Endothelial cell of umbilical vein (primary cell): ENCODE measurements at regions not wholly inside any gene's neighbourhood (a gene's known extent, or its start where the extent isn't known, plus 50 kb on each side); places are given as distances from the start of the nearest gene placed in this dataset.

Experiments
- BruUV-seq: library from RNA; stranded (reverse); fragments of 400-500 nt; replicated peaks from 2 replicates; lab custom pipeline; 2021; lab: Mats Ljungman, UMichigan
- CTCF ChIA-PET: fragments of 300-600, 350-600 bp; sonication (Branson Sonifier 250); formaldehyde crosslinking; loops from one replicate; lab custom pipeline; 2021; ENCODE audit warnings: antibody characterized with exemption, inconsistent platforms; lab: Charles Lee
- POLR2A ChIA-PET: fragments of 300-600, 350-600 bp; sonication (Branson Sonifier 250); formaldehyde crosslinking; loops from one replicate; lab custom pipeline; 2021; ENCODE audit warnings: antibody characterized with exemption, inconsistent platforms; lab: Charles Lee
- DNase-seq: peaks from one replicate; pipeline ENCODE4 v3.0.0-alpha.2; 2011; ENCODE audit warnings: low read depth, low spot score
- FAIRE-seq: peaks from 2 replicates; lab custom pipeline; 2011; peaks lifted over from hg19 to GRCh38; lab: Jason Lieb, UNC
- H2AFZ ChIP-seq: 2 replicates; pipeline ENCODE4 v1.6.0; 2012; ENCODE audit warnings: low read depth, low read length, control low read depth, inconsistent platforms
- H3K27ac ChIP-seq: 2 replicates; pipeline ENCODE4 v1.5.1; 2011; ENCODE audit warnings: low read depth, mild to moderate bottlenecking, control low read depth, low read length, moderate library complexity; ENCODE audit not compliant: insufficient read depth
- H3K27me3 ChIP-seq, 2 experiments: 2 replicates each; pipeline versions ENCODE4 v1.6.0 to v1.6.1; 2011; ENCODE audit warnings: low read length in 2 of 2, mixed read lengths in 1 of 2; ENCODE audit not compliant: control insufficient read depth in 2 of 2, insufficient read depth in 2 of 2
- H3K36me3 ChIP-seq, 2 experiments: 2 replicates in 1 of 2; 3 replicates in 1 of 2; pipeline ENCODE4 v1.5.1; 2011; ENCODE audit warnings: low read length in 2 of 2, mild to moderate bottlenecking in 1 of 2, moderate library complexity in 1 of 2; ENCODE audit not compliant: control insufficient read depth in 2 of 2, insufficient read depth in 2 of 2; ENCODE audit errors: extremely low read depth in 1 of 2
- H3K4me1 ChIP-seq: 3 replicates; pipeline ENCODE4 v1.5.1; 2011; ENCODE audit warnings: mild to moderate bottlenecking, low read length; ENCODE audit not compliant: control insufficient read depth, insufficient read depth; ENCODE audit errors: extremely low read depth
- H3K4me2 ChIP-seq: 2 replicates; pipeline ENCODE4 v1.6.1; 2011; ENCODE audit warnings: low read length, control low read depth, mixed read lengths; ENCODE audit not compliant: insufficient read depth
- H3K4me3 ChIP-seq, 3 experiments: fragments of 200-600 bp in 1 of 3; sonication (generic), shearing (Covaris generic) in 1 of 3; replicated peaks in 1 of 3; 2 replicates each; pipeline ENCODE4 v1.5.1; 2011 to 2016; ENCODE audit warnings: control low read depth in 3 of 3, low read length in 3 of 3, mild to moderate bottlenecking in 2 of 3, inconsistent platforms in 1 of 3, low read depth in 1 of 3, moderate library complexity in 1 of 3; ENCODE audit not compliant: insufficient read depth in 1 of 3
- H3K79me2 ChIP-seq: 2 replicates; pipeline ENCODE4 v1.6.0; 2012; ENCODE audit warnings: low read length, inconsistent platforms; ENCODE audit not compliant: control insufficient read depth, insufficient read depth
- H3K9ac ChIP-seq: replicated peaks from 2 replicates; pipeline ENCODE3; 2011; ENCODE audit warnings: low read length, control low read depth; ENCODE audit not compliant: insufficient read depth; ENCODE audit errors: extremely low read depth
- H3K9me1 ChIP-seq: replicated peaks from 3 replicates; pipeline ENCODE4 v1.6.0; 2011; ENCODE audit warnings: mild to moderate bottlenecking, low read length; ENCODE audit not compliant: control insufficient read depth, insufficient read depth; ENCODE audit errors: extremely low read depth
- H3K9me3 ChIP-seq: replicated peaks from 2 replicates; pipeline ENCODE4 v1.5.1; 2012; ENCODE audit warnings: low read length, inconsistent platforms; ENCODE audit not compliant: control insufficient read depth, insufficient read depth
- H4K20me1 ChIP-seq: replicated peaks from 2 replicates; pipeline ENCODE3; 2011; ENCODE audit warnings: mild to moderate bottlenecking, low read length; ENCODE audit not compliant: control insufficient read depth, insufficient read depth; ENCODE audit errors: extremely low read depth
- CTCF ChIP-seq, 2 donors: IDR thresholded peaks; 1 replicate in 1 of 2; 2 replicates in 1 of 2; pipeline ENCODE4 v1.5.1; 2011; ENCODE audit warnings: low read length in 2 of 2, mild to moderate bottlenecking in 2 of 2, moderate library complexity in 2 of 2, control low read depth in 1 of 2, inconsistent platforms in 1 of 2, low read depth in 1 of 2; ENCODE audit not compliant: insufficient read depth in 1 of 2; ENCODE audit errors: extremely low read depth in 1 of 2
- EZH2 ChIP-seq: IDR thresholded peaks from 2 replicates; pipeline ENCODE4 v1.6.1; 2012; ENCODE audit warnings: borderline replicate concordance, low read depth, mild to moderate bottlenecking, moderate library complexity, low read length, inconsistent platforms; ENCODE audit not compliant: severe bottlenecking
- FOS ChIP-seq: IDR thresholded peaks from 2 replicates; pipeline ENCODE4 v1.6.1; 2011; ENCODE audit warnings: mild to moderate bottlenecking, low read length, moderate library complexity, borderline replicate concordance; ENCODE audit not compliant: insufficient read depth
- GATA2 ChIP-seq: IDR thresholded peaks from 2 replicates; pipeline ENCODE4 v1.7.0; 2011; ENCODE audit warnings: low read depth, mild to moderate bottlenecking, moderate library complexity, mixed read lengths, low read length; ENCODE audit not compliant: insufficient read length, insufficient read depth
- JUN ChIP-seq: IDR thresholded peaks from 2 replicates; pipeline ENCODE4 v1.6.1; 2011; ENCODE audit warnings: borderline replicate concordance, low read depth; ENCODE audit not compliant: insufficient read length, insufficient read depth
- MYC ChIP-seq: IDR thresholded peaks from one replicate; pipeline ENCODE4 v1.6.1; 2011; ENCODE audit warnings: mild to moderate bottlenecking, low read depth, low read length
- POLR2A ChIP-seq: IDR thresholded peaks from 2 replicates; pipeline ENCODE4 v1.6.1; 2012; ENCODE audit warnings: low read depth, mild to moderate bottlenecking, control low read depth, low read length
- dilution Hi-C: fragments of 300-500 bp; cut with MboI; formaldehyde crosslinking; loops from one replicate; pipeline ENCODE4 v1.15.0; 2019; ENCODE audit warnings: low sequenced_read_pairs; ENCODE audit not compliant: extremely low pct_ligation_motif_present
- intact Hi-C: fragments of 100-400 bp; cut with micrococcal nuclease; formaldehyde crosslinking; loops from one replicate; pipeline ENCODE4 v1.10.0; 2022
- TF ChIP-seq, protein P1 (sequence below): IDR thresholded peaks from 2 replicates; pipeline ENCODE4 v1.6.1; 2011; ENCODE audit not compliant: insufficient read depth, insufficient read length

DNA sequence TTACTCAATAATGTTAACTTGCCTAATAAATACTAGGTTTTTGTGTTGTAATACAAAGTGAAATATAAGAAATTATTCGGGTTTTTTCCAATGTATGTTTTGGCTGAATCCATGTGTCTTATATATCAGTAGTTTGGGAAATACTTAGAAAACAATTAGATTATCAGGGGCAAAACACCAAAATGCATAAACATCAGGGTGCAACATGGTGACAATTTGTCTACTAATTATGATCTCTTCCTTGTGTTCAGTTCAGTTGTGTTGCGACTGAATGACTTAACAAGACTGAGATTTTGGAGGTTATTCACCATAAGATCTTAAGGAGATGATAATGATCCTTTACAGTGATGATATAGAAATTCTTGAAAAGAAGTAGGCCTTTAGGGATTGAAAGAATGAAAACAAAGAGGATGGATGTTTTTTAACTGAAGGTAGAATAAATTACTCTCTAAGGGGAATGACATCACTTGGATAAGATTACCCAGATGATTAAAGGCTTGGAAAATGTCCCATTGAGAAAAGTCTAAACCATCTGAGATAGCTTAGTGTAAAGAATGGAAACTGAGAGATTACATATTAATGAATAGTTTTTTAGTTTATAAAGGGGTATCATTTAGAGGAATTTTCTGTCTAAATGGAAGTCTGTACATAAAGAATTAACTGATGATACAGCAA is 415.8 kb downstream of the SPATA31D1 start:
- Histone ChIP-seq H3K4me3 (no peak overlapping the region), H3K79me2 (no peaks in the 10 kb centered on the region), H3K4me2 (no peak overlapping the region), H3K4me1 (no peaks in the 10 kb centered on the region), H2AFZ (no peak overlapping the region), H3K9me1 (no peaks in the 10 kb centered on the region), H3K9ac (no peak overlapping the region), H3K36me3 (no peaks in the 10 kb centered on the region), H4K20me1 (no peaks in the 10 kb centered on the region), H3K27me3 (no peaks in the 10 kb centered on the region), H3K9me3 (peaks cover 2% of the 10 kb centered on the region), H3K27ac (no peak overlapping the region)
- FAIRE-seq (no peak), DNase-seq (no peak)
- POLR2A ChIA-PET, result no interaction called here
- intact Hi-C loops, result no loop called here
- dilution Hi-C loops, result no loop called here
- BruUV-seq, result no TSS peak
- CTCF ChIA-PET, result no interaction called here
- TF ChIP-seq POLR2A (no peak), GATA2 (no peak), MYC (no peak), CTCF (IDR thresholded peaks at IDR 0.05; ENCODE audit: extremely low read depth in 1 of 2, insufficient read depth in 1 of 2, low read depth in 1 of 2, low read length in 2 of 2) (no peak)

DNA sequence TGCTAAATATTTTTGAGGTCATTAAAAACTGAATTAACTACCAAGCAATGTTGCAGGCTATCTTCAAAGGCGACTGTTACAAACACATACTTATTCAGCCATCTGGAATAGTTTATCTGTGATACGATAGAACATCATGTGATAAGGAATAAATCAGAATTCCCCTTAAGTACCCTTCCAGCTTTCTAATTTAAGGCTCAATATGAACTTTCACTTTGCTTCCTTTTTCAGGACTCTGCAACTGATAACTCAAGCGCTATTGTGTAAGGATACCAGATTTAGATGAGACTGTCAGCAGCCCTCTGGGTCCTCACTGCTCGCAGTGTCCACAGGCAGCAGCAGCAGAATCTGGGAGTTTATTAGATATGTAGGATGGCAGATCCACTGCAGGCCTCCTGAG is 416.3 kb downstream of the SPATA31D1 start:
- H3K27me3 ChIP-seq, result no peaks in the 10 kb centered on the region
- peaks cover 2% of the 10 kb centered on the region for H3K9me3 ChIP-seq
- intact Hi-C loops, result no loop called here
- DNase-seq (no peak), FAIRE-seq (no peak)
- no TSS peak for BruUV-seq
- H3K27ac ChIP-seq, result no peak overlapping the region
- POLR2A ChIA-PET, result no interaction called here
- no peaks in the 10 kb centered on the region for H3K36me3 ChIP-seq
- no peak overlapping the region for H3K4me3 ChIP-seq
- H2AFZ ChIP-seq, result no peak overlapping the region
- dilution Hi-C loops, result no loop called here
- no peak for TF ChIP-seq MYC
- no peak for TF ChIP-seq GATA2
- no peak for TF ChIP-seq JUN
- TF ChIP-seq, protein P1, sequence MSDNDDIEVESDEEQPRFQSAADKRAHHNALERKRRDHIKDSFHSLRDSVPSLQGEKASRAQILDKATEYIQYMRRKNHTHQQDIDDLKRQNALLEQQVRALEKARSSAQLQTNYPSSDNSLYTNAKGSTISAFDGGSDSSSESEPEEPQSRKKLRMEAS, result no peak
- TF ChIP-seq FOS, result no peak
- no peak for TF ChIP-seq POLR2A
- TF ChIP-seq EZH2, result no peak
- no peak overlapping the region for H3K4me2 ChIP-seq
- H3K9me1 ChIP-seq, result no peaks in the 10 kb centered on the region
- no peaks in the 10 kb centered on the region for H3K4me1 ChIP-seq
- CTCF ChIA-PET, result no interaction called here
- no peaks in the 10 kb centered on the region for H3K79me2 ChIP-seq
- no peak overlapping the region for H3K9ac ChIP-seq
- no peaks in the 10 kb centered on the region for H4K20me1 ChIP-seq
